GM12878 (cell line): ENCODE measurements at regions not wholly inside any gene's neighbourhood (a gene's known extent, or its start where the extent isn't known, plus 50 kb on each side); places are given as distances from the start of the nearest gene placed in this dataset.

ENCODE experiments used
- ATAC-seq: fragments of 200-7000 bp; cut with Tn5 transposase; 3 replicates; pipeline ENCODE4 v1.9.1; 2020; ENCODE audit warnings: mild to moderate bottlenecking, moderate library complexity
- BruUV-seq: library from RNA; stranded (reverse); fragments of 400-500 nt; replicated peaks from 2 replicates; lab custom pipeline; 2021; lab: Mats Ljungman, UMichigan
- CTCF ChIA-PET: fragments of 300-600 bp; sonication (Branson Sonifier 250); formaldehyde crosslinking; extraction: SDS; loops from one replicate; lab custom pipeline; 2021; ENCODE audit warnings: inconsistent platforms; lab: Yijun Ruan, JAX
- POLR2A ChIA-PET: fragments of 350-600 bp; formaldehyde crosslinking; extraction: SDS; loops from one replicate; lab custom pipeline; 2021; ENCODE audit warnings: inconsistent platforms; lab: Charles Lee
- RAD21 ChIA-PET: fragments of 300-600 bp; sonication (Branson Sonifier 250); formaldehyde crosslinking; loops from one replicate; lab custom pipeline; 2023; ENCODE audit warnings: antibody characterized with exemption; ENCODE audit not compliant: unreplicated experiment; lab: Charles Lee
- SMC1A ChIA-PET: fragments of 300-600 bp; sonication (Branson Sonifier 250); formaldehyde crosslinking; loops from one replicate; lab custom pipeline; 2023; ENCODE audit not compliant: unreplicated experiment, uncharacterized antibody; lab: Charles Lee
- DNase-seq: peaks from one replicate; pipeline ENCODE4 v3.0.0-alpha.2; 2011; ENCODE audit warnings: low read depth, low spot score
- FAIRE-seq: peaks from 3 replicates; lab custom pipeline; 2011; peaks lifted over from hg19 to GRCh38; lab: Jason Lieb, UNC
- H2AFZ ChIP-seq: 2 replicates; pipeline ENCODE4 v1.6.0; 2011; ENCODE audit warnings: low read depth, low read length, control low read depth; ENCODE audit not compliant: control insufficient read depth
- H3K27ac ChIP-seq: 2 replicates; pipeline ENCODE4 v1.5.1; 2011; ENCODE audit warnings: control low read depth; ENCODE audit not compliant: control insufficient read depth, insufficient read depth
- H3K27me3 ChIP-seq, 2 experiments: replicated peaks in 1 of 2; 2 replicates each; pipeline versions ENCODE4 v1.6.0 to v1.6.1; 2011; ENCODE audit warnings: low read length in 1 of 2; ENCODE audit not compliant: control insufficient read depth in 2 of 2, insufficient read depth in 2 of 2
- H3K36me3 ChIP-seq, 2 experiments: 2 replicates each; pipeline ENCODE4 v1.5.1; 2011; ENCODE audit warnings: low read length in 1 of 2; ENCODE audit not compliant: control insufficient read depth in 2 of 2, insufficient read depth in 2 of 2
- H3K4me1 ChIP-seq: 2 replicates; pipeline ENCODE4 v1.6.1; 2011; ENCODE audit warnings: mild to moderate bottlenecking, low read length, moderate library complexity, mixed read lengths; ENCODE audit not compliant: control insufficient read depth, insufficient read depth
- H3K4me2 ChIP-seq: 2 replicates; pipeline ENCODE4 v1.6.0; 2011; ENCODE audit warnings: control low read depth; ENCODE audit not compliant: control insufficient read depth, insufficient read depth
- H3K4me3 ChIP-seq: fragments of 200-600 bp; sonication (generic); 2 replicates; pipeline ENCODE4 v1.5.1; 2016
- H3K79me2 ChIP-seq: 2 replicates; pipeline ENCODE4 v1.6.0; 2011; ENCODE audit warnings: low read length; ENCODE audit not compliant: control insufficient read depth, insufficient read depth
- H3K9ac ChIP-seq: 2 replicates; pipeline ENCODE4 v1.8.0; 2011; ENCODE audit warnings: low read length, control low read depth, mixed read lengths; ENCODE audit not compliant: control insufficient read depth, insufficient read depth
- H3K9me3 ChIP-seq: replicated peaks from 3 replicates; pipeline ENCODE4 v1.5.1; 2011; ENCODE audit warnings: mild to moderate bottlenecking, low read length; ENCODE audit not compliant: control insufficient read depth, insufficient read depth
- H4K20me1 ChIP-seq: 2 replicates; pipeline ENCODE4 v1.6.0; 2011; ENCODE audit not compliant: control insufficient read depth, insufficient read depth
- ATF3 ChIP-seq: IDR thresholded peaks from 2 replicates; pipeline ENCODE4 v1.6.1; 2011; ENCODE audit warnings: low read depth, mild to moderate bottlenecking, low read length, moderate library complexity, borderline replicate concordance; ENCODE audit errors: extremely low read depth
- BCL3 ChIP-seq: IDR thresholded peaks from 2 replicates; pipeline ENCODE4 v1.6.1; 2011; ENCODE audit warnings: borderline replicate concordance, low read depth, mild to moderate bottlenecking, moderate library complexity, low read length; ENCODE audit not compliant: insufficient read depth, poor library complexity, severe bottlenecking
- CHD4 ChIP-seq: fragments of 200-600 bp; sonication (generic); IDR thresholded peaks from 2 replicates; pipeline ENCODE4 v1.6.1; 2016; ENCODE audit warnings: mild to moderate bottlenecking
- CTCF ChIP-seq, 3 experiments: IDR thresholded peaks in 2 of 3; conservative IDR thresholded peaks in 1 of 3; 2 replicates each; pipeline ENCODE4 v1.5.1; 2011; ENCODE audit warnings: low read depth in 3 of 3, low read length in 3 of 3, mild to moderate bottlenecking in 3 of 3, control low read depth in 2 of 3, moderate library complexity in 2 of 3, inconsistent platforms in 1 of 3, mixed read lengths in 1 of 3; ENCODE audit not compliant: control insufficient read depth in 2 of 3, insufficient read depth in 1 of 3; ENCODE audit errors: extremely low read depth in 1 of 3
- ETV6 ChIP-seq, 2 experiments: fragments of 450-650 bp in 1 of 2; IDR thresholded peaks in 1 of 2; conservative IDR thresholded peaks in 1 of 2; 2 replicates each; pipeline ENCODE4 v1.6.1; 2014; ENCODE audit warnings: antibody characterized with exemption in 1 of 2, borderline replicate concordance in 1 of 2, low read depth in 1 of 2, mild to moderate bottlenecking in 1 of 2, moderate library complexity in 1 of 2
- IRF5 ChIP-seq: fragments of 450-650 bp; IDR thresholded peaks from 2 replicates; pipeline ENCODE4 v1.6.1; 2017; ENCODE audit warnings: borderline replicate concordance
- JUND ChIP-seq: IDR thresholded peaks from 2 replicates; pipeline ENCODE4 v1.6.1; 2012; ENCODE audit warnings: low read depth, mild to moderate bottlenecking, low read length, improper control_type of control experiment, moderate library complexity
- LARP7 ChIP-seq: fragments of 450-650 bp; IDR thresholded peaks from 2 replicates; pipeline ENCODE4 v1.6.1; 2017; ENCODE audit warnings: mild to moderate bottlenecking
- NRF1 ChIP-seq: conservative IDR thresholded peaks from 2 replicates; pipeline ENCODE4 v1.6.1; 2011; ENCODE audit warnings: mild to moderate bottlenecking, low read depth, low read length, improper control_type of control experiment
- RAD51 ChIP-seq: fragments of 450-650 bp; IDR thresholded peaks from 2 replicates; pipeline ENCODE4 v1.6.1; 2016; ENCODE audit warnings: moderate library complexity, mild to moderate bottlenecking, inconsistent platforms
- SIN3A ChIP-seq: IDR thresholded peaks from 2 replicates; pipeline ENCODE4 v1.6.1; 2012; ENCODE audit warnings: low read depth, low read length, improper control_type of control experiment
- SREBF2 ChIP-seq: IDR thresholded peaks from 2 replicates; pipeline ENCODE4 v1.6.1; 2012; ENCODE audit warnings: mild to moderate bottlenecking, low read length
- TBL1XR1 ChIP-seq: IDR thresholded peaks from 2 replicates; pipeline ENCODE4 v1.6.1; 2012; ENCODE audit warnings: low read depth, low read length, improper control_type of control experiment
- ZNF24 ChIP-seq: fragments of 450-650 bp; IDR thresholded peaks from 2 replicates; pipeline ENCODE4 v1.6.1; 2017; ENCODE audit warnings: antibody characterized with exemption, mild to moderate bottlenecking
- ZNF274 ChIP-seq: IDR thresholded peaks from one replicate; pipeline ENCODE4 v1.8.0; 2011; ENCODE audit not compliant: insufficient read length, insufficient read depth
- ZNF592 ChIP-seq: fragments of 450-650 bp; IDR thresholded peaks from 2 replicates; pipeline ENCODE4 v1.6.1; 2017; ENCODE audit warnings: mild to moderate bottlenecking, moderate library complexity
- WGBS: methylation state at CpG from one replicate; pipeline ENCODE4 v1.1.6; 2016; ENCODE audit warnings: low lambda C conversion rate; ENCODE audit not compliant: insufficient replicate concordance, insufficient coverage; ENCODE audit errors: missing lambda C conversion rate; 5-methylcytosine and 5-hydroxymethylcytosine counted together
- in situ Hi-C: fragments of 300-500 bp; cut with MboI; formaldehyde crosslinking; loops from 9 replicates; pipeline ENCODE4 v1.14.3; 2018; ENCODE audit warnings: mixed read lengths
- intact Hi-C: fragments of 100-400 bp; cut with micrococcal nuclease; formaldehyde crosslinking; loops from one replicate; pipeline ENCODE4 v1.14.2; 2022; ENCODE audit not compliant: unreplicated experiment

GRCh38 chr14:36035675-36036074 is 140.8 kb downstream of the PTCSC3 start:
- Histone ChIP-seq H4K20me1 (no peaks in the 10 kb centered on the region), H3K4me3 (no peak overlapping the region), H2AFZ (no peak overlapping the region), H3K27ac (no peak overlapping the region), H3K27me3 (no peaks in the 10 kb centered on the region), H3K79me2 (no peaks in the 10 kb centered on the region), H3K9ac (no peak overlapping the region), H3K4me2 (no peak overlapping the region), H3K9me3 (no peaks in the 10 kb centered on the region), H3K36me3 (no peaks in the 10 kb centered on the region), H3K4me1 (no peaks in the 10 kb centered on the region)
- WGBS, result 50% methylated on average over 2 of the region's 2 CpGs
- ChIA-PET POLR2A (no interaction called here), RAD21 (no interaction called here), SMC1A (interaction anchor here (1.2 kb wide), 1 partner anchor 15 kb away, joined by 4 read pairs; no protein-coding TSS in a partner anchor), CTCF (interaction anchor here (0.9 to 1.8 kb wide), 5 partner anchors 10 to 152 kb away, joined by 3 to 7 read pairs (median 4); no protein-coding TSS in a partner anchor)
- ATAC-seq (no peak), FAIRE-seq (no peak), DNase-seq (no peak)
- no TSS peak for BruUV-seq
- intact Hi-C loops (no loop called here), in situ Hi-C loops (no loop called here)
- TF ChIP-seq ETV6 (conservative IDR thresholded peaks at IDR 0.05 in 1 of 2, IDR thresholded peaks at IDR 0.05 in 1 of 2; ENCODE audit: borderline replicate concordance in 1 of 2, low read depth in 1 of 2) (no peak), ZNF592 (no peak), ZNF24 (no peak), NRF1 (no peak), SIN3A (no peak), LARP7 (no peak), RAD51 (no peak), TBL1XR1 (no peak), CTCF (IDR thresholded peaks at IDR 0.05 in 2 of 3, conservative IDR thresholded peaks at IDR 0.05 in 1 of 3; ENCODE audit: control insufficient read depth in 2 of 3, extremely low read depth in 1 of 3, insufficient read depth in 1 of 3, low read depth in 3 of 3, low read length in 3 of 3) (no peak), ATF3 (no peak), JUND (no peak), ZNF274 (no peak), CHD4 (no peak), SREBF2 (no peak), BCL3 (no peak), IRF5 (no peak)
